GM12892 (cell line): ENCODE measurements at regions not wholly inside any gene's neighbourhood (a gene's known extent, or its start where the extent isn't known, plus 50 kb on each side); places are given as distances from the start of the nearest gene placed in this dataset.

Experiments
- POLR2A ChIP-seq: IDR thresholded peaks from 2 replicates; pipeline ENCODE4 v1.6.1; 2011; ENCODE audit warnings: low read depth, low read length, control low read depth
- POLR2AphosphoS5 ChIP-seq: IDR thresholded peaks from 2 replicates; pipeline ENCODE4 v1.6.1; 2011; ENCODE audit warnings: low read depth, low read length, control low read depth
- TAF1 ChIP-seq: IDR thresholded peaks from 2 replicates; pipeline ENCODE4 v1.6.1; 2011; ENCODE audit warnings: low read depth, mild to moderate bottlenecking, control low read depth, low read length, borderline replicate concordance

GRCh38 chr7:82655965-82656364 is 212.4 kb upstream of the CACNA2D1 start:
- TF ChIP-seq POLR2A (no peak), POLR2AphosphoS5 (no peak), TAF1 (no peak)
